ENCODE measurements at regions not wholly inside any gene's neighbourhood (a gene's known extent, or its start where the extent isn't known, plus 50 kb on each side); places are given as distances from the start of the nearest gene placed in this dataset.

- POLR2A ChIA-PET = no interaction called here
- DNase-seq (ENCODE audit: extremely low read depth in 1 of 4, low spot score in 3 of 4) (no peak), FAIRE-seq (no peak), ATAC-seq (no peak)
- Histone ChIP-seq H3K9me3 (replicated peaks; ENCODE audit: control insufficient read depth, insufficient read depth, low read depth, low read length) (no peaks in the 10 kb centered on the region), H3K27ac (ENCODE audit: extremely low read depth, low read depth, low read length) (no peak overlapping the region), H2AFZ (ENCODE audit: low read depth, low read length) (no peak overlapping the region), H3K79me2 (ENCODE audit: control insufficient read depth, insufficient read depth, low read length) (no peaks in the 10 kb centered on the region), H4K20me1 (replicated peaks; ENCODE audit: control insufficient read depth, insufficient read depth, low read length) (no peaks in the 10 kb centered on the region; the same call in 1 of the 2 replicates), H3K4me2 (ENCODE audit: insufficient read depth, low read length) (no peak overlapping the region), H3K9me1 (ENCODE audit: control insufficient read depth, insufficient read depth, low read length) (no peaks in the 10 kb centered on the region), H3K4me3 (no peak overlapping the region), H3K9ac (ENCODE audit: insufficient read depth in 1 of 2, low read depth in 2 of 2, low read length in 2 of 2) (no peak overlapping the region), H3K36me3 (ENCODE audit: control insufficient read depth, insufficient read depth, low read length) (no peaks in the 10 kb centered on the region), H3K27me3 (ENCODE audit: control insufficient read depth in 2 of 2, insufficient read depth in 2 of 2, low read length in 2 of 2) (peaks cover 5 to 28% of the 10 kb centered on the region in 2 experiments; a peak in 4 of 5 replicates), H3K4me1 (replicated peaks in 1 of 2; ENCODE audit: control insufficient read depth in 2 of 2, insufficient read depth in 2 of 2, low read length in 2 of 2) (no peaks in the 10 kb centered on the region; a peak in 1 of 5 replicates)
- in situ Hi-C loops (cut with MboI) = no loop called here
- CTCF ChIA-PET (ENCODE audit: low intra/inter-chr PET ratio) = no interaction called here
- no TSS peak for BruUV-seq (replicated peaks)
- intact Hi-C loops (cut with micrococcal nuclease) = no loop called here
- 2% methylated on average over 20 of the region's 20 CpGs for WGBS (ENCODE audit: insufficient coverage, low coverage, missing lambda C conversion rate)
- TF ChIP-seq FOXO4 (CRISPR knock-in tag; IDR thresholded peaks at IDR 0.05) (no peak), RCOR1 (IDR thresholded peaks at IDR 0.05; ENCODE audit: borderline replicate concordance in 1 of 2, low read depth in 2 of 2, low read length in 2 of 2) (no peak), KLF13 (tag; IDR thresholded peaks at IDR 0.05; ENCODE audit: borderline replicate concordance, low read depth) (no peak), TAL1 (IDR thresholded peaks at IDR 0.05) (no peak), RBM22 (IDR thresholded peaks at IDR 0.05; ENCODE audit: low read depth, low read length, poor library complexity, severe bottlenecking) (no peak), ZNF324 (CRISPR knock-in tag; IDR thresholded peaks at IDR 0.05) (no peak), E2F6 (IDR thresholded peaks at IDR 0.05; ENCODE audit: borderline replicate concordance in 1 of 2, extremely low read depth in 1 of 2, insufficient read depth in 1 of 2, insufficient read length in 1 of 2, low read depth in 1 of 2, low read length in 1 of 2, poor library complexity in 1 of 2, severe bottlenecking in 1 of 2) (no peak), FOXA1 (IDR thresholded peaks at IDR 0.05; ENCODE audit: borderline replicate concordance) (no peak), ZHX1 (conservative IDR thresholded peaks at IDR 0.05; ENCODE audit: low read length) (no peak), GTF2F1 (IDR thresholded peaks at IDR 0.05; ENCODE audit: low read depth, low read length) (no peak), SIRT6 (IDR thresholded peaks at IDR 0.05; ENCODE audit: low read depth, low read length) (no peak), TAF1 (IDR thresholded peaks at IDR 0.05; ENCODE audit: control insufficient read depth, extremely low read depth, insufficient read depth, low read length, severe bottlenecking) (no peak), ZNF766 (CRISPR knock-in tag; conservative IDR thresholded peaks at IDR 0.05) (no peak)
Measured at GRCh38 chr12:114747012-114747858, 63.3 kb upstream of the TBX3 start.

Measured in K562 (cell line).